GM19395 (cell line): ENCODE measurements at regions not wholly inside any gene's neighbourhood (a gene's known extent, or its start where the extent isn't known, plus 50 kb on each side); places are given as distances from the start of the nearest gene placed in this dataset.
"Not testable (repeated sequence)": the region's sequence is repeated elsewhere in the genome, so short reads cannot be mapped to it uniquely, and the experiment has no call there.

ENCODE experiments used
- ATAC-seq: cut with Tn5 transposase; IDR thresholded peaks from one replicate; pipeline ENCODE4 v1.9.1; 2021; ENCODE audit warnings: mild to moderate bottlenecking, moderate library complexity; ENCODE audit not compliant: unreplicated experiment

GRCh38 chr5:67660149-67660548 lies 463.6 kb upstream of the CD180 start:
- no peak for ATAC-seq

- ATAC-seq, result no peak
These were observed 462.7 kb upstream of the CD180 start for GRCh38 chr5:67659288-67659687.

GRCh38 chr5:67657055-67657454 lies 460.5 kb upstream of the CD180 start:
- ATAC-seq, result no peak

DNA sequence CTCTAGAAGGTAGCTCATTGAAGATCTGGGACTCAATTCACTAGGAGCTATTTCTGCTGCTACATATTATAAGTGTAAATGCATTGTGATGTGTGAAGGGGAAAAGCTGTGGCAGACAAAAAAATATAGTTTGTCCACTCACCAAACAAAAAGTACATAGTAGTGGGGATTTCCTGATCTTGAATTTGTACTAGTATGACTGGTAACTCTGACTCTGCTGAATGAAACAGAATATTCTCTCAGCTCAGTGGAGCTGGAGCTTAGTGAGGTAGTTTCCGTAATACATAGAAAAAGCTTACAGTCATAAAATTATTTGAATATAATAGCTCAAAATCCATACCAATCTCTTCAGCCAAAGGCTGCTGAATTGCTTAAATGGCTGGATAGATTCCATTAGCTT lies 455.6 kb upstream of the CD180 start:
- ATAC-seq, result no peak

GRCh38 chr5:67651180-67651579 lies 454.6 kb upstream of the CD180 start:
- ATAC-seq, result no peak

DNA sequence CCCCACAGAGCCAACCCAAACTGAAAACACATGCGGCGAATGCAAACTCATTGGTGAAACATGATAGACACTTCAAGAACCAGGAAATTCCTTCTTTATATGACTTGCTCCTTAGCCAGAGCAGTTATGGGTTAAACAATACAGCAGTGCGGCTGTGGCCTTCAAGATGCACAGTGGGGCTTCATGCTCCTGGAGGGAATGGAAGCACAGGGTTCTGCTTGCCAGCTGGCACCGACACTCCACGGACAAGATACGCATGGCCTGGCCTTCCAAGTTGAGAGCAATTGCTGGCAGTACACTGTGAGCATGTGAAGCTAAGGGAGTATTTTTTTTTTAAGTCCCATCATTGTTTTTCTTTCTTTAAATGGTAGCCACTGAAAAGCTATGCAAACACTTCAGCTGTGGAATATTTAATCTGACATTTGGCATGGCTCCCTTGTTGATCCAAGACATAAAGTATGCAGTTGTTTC lies 451.6 kb upstream of the CD180 start:
- no peak for ATAC-seq

DNA sequence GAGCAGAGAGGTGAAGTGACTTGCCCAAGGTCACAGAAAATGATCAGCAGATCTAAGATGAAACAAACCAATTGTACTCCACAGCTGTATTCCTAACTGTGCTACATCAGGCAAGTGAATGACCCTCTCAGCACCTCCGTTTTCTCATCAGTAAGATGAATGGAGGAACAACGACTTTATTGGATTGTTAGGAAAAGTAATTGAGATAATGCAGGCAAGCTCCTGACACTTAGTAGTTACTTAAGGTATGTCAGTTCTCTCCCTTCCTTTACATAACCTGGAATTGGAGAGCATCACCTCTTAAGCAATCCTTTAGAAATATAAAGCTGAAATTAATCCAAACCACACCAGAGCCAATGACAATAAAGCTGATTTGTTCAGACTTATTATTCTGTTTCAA lies 451.2 kb upstream of the CD180 start:
- ATAC-seq, result no peak

- no peak for ATAC-seq
These were observed 447.8 kb upstream of the CD180 start for GRCh38 chr5:67644221-67644920.

GRCh38 chr5:67643536-67643935 lies 446.9 kb upstream of the CD180 start:
- no peak for ATAC-seq

DNA sequence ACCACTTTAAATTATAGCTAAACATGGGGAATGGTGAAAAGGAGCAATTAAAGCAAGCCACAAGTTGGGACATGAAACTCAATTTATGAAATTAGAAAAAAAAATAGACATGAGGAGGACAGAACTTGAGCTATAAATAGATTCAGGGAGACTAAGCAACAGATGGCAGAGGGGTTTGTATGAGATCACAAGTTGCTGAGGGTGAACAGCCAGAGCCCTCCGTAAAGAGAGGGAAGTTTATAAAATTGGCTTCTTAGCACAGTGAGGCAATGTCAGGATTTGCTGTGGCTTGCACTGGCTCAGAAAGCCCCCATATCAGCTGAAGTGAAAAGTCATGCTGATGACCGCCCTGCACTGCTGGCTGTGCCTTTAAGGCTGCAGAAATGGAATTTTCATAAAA lies 443.4 kb upstream of the CD180 start:
- ATAC-seq, result no peak

DNA sequence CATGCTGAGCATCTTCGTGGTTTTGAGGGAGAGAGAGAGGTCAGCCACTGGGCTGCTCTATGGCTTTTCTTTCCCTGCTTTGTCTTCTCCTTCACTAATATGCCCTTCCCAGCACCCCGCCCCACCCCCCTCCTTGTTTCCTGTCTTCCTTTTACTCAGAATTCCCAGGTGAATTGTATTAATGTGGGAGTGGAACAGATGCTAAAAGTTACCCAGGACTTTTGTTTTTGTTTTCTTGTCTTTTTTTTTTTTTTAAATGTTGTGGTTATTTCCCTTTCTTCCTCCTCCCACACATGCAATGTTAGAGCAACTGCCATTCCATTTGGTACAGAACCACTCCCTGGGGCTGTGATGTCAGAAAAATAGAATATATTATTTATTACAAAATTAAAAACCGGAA lies 442.7 kb upstream of the CD180 start:
- ATAC-seq, result no peak

DNA sequence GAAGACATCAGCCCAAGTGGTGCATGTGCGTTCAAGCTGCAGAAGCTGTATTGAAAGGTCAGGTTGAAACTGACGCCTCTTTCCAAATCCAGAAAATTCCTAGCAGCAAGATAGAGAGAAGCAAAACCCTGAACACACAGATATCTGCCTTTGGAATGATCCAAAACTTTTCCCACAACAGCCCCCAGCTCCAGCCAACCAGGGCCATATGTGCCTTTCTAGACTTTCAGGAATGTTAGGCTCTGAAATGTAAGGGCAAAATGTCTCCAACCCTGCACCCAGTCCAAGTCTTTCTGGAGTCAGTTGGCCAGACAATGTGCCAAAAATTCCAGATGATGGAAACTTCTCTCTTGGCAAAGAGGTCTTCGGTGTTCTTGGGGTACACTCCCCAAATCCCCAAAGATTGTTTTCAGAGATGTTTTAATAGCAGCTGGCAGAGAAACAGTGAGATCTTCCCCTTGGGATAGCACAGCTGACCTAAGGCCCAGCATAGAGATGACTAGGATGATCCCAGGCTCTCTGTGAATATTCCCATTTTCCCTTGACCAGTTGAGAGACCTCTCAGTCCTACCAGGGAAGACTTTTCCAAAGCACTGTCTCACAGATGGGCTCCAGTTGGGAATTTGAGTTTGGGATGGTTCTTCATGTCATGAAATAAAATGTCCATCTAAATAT lies 440.4 kb upstream of the CD180 start:
- no peak for ATAC-seq

DNA sequence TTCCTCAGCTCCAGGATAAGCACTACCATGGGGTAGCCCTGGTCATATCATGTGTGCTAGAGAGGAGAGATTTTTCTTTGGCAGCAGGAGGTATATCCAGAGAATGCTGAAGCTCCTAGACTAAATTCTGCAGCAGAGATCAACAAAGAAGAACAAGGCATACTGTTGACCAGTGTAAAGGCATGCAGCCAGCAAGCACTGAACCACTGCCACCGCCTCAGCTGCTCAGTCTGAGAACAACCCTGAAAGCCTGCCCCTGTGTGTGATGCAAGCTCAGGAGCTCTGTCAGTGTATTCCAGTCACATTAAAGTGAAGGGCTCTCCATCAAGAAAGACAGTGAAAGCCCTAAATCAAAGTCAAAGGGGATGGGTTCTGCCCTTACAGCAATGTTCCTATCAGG lies 439.5 kb upstream of the CD180 start:
- ATAC-seq, result no peak

DNA sequence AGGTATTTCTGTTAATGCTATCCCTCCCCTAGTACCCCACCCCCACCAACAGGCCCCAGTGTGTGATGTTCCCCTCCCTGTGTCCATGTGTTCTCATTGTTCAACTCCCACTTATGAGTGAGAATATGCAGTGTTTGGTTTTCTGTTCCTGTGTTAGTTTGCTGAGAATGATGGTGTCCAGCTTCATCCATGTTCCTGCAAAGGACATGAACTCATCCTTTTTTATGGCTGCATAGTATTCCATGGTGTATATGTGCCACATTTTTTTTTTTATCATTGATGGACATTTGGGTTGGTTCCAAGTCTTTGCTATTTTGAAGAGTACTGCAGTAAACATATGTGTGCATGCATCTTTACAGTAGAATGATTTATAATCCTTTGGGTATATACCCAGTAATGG lies 430.5 kb upstream of the CD180 start:
- ATAC-seq, result not testable (repeated sequence)

- no peak for ATAC-seq
These were observed 426.5 kb upstream of the CD180 start for GRCh38 chr5:67623078-67623477.

- no peak for ATAC-seq
These were observed 424.1 kb upstream of the CD180 start for GRCh38 chr5:67620424-67621397.

DNA sequence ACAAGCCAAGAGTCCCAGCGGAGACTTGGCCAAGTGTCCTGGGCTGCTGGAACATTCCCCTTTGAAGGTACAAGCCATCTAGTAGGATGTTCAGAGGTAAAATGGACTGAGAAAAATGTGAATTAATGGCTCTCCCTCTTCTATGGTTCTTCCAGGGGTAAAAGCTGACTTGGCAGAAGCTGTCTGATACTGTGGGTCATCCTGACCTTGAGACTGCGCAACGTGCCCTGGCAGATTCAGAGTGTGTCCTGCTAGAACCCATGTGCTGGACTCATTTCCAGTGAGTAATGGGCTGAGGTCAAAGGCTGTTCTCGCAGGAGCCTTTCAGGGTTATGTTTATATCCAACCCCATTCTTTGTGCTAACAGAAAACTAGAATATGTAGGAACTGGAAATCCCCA lies 423.0 kb upstream of the CD180 start:
- no peak for ATAC-seq

DNA sequence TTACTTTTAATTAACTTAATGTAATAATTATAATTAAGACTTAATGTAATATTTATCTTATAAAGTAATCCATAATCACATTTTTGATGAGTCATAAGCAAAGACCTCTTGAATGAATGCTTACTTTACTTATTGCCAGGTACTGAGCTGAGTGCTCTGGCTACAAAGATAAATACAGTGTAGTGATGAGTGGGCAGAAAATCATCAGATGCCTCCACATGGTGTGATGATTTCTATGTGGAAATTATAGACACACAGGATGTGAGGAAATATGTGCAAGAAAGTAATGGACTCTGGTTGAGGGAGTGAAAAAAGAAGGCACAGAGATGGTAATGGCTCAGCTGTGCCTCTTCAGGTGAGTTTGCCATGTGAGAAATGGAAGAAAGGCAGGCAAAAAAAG lies 422.6 kb upstream of the CD180 start:
- ATAC-seq, result no peak

DNA sequence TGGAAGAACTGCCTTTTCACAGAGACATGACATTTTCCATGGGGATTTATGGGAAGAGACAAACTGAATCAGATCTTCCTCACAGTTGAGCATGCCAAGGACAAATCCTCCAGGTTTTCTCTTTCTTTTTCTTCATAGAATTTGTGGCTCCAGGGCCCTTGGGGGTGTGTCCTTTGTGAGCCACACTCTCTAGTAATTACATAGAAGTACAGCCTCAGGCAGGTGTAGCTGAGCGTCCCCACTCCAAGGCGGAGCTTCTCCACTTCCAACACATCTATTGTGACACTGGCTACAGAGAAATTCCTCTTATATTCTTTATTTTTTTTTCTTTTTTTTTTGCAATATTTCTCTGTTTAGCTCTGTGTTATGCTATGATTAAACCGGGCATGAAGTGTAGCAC lies 420.5 kb upstream of the CD180 start:
- ATAC-seq, result no peak

DNA sequence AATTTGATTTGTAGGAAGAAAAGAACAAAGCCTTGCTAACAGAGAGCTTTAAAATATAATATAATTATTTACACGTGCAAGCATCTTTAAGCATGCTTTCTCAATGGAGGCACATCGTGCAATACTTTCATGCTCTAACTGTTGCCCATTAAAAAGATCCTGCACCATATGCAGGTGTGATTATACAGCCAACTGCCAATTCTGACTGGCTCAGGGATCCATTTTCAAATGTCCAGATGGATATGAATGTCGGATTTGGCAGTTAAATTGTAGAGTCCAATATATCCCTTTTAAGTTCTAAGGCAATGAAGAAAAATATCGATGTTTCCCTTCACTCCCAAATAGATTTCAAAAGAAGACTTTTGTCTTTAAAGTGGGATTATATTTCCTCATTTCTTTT lies 416.4 kb upstream of the CD180 start:
- no peak for ATAC-seq

DNA sequence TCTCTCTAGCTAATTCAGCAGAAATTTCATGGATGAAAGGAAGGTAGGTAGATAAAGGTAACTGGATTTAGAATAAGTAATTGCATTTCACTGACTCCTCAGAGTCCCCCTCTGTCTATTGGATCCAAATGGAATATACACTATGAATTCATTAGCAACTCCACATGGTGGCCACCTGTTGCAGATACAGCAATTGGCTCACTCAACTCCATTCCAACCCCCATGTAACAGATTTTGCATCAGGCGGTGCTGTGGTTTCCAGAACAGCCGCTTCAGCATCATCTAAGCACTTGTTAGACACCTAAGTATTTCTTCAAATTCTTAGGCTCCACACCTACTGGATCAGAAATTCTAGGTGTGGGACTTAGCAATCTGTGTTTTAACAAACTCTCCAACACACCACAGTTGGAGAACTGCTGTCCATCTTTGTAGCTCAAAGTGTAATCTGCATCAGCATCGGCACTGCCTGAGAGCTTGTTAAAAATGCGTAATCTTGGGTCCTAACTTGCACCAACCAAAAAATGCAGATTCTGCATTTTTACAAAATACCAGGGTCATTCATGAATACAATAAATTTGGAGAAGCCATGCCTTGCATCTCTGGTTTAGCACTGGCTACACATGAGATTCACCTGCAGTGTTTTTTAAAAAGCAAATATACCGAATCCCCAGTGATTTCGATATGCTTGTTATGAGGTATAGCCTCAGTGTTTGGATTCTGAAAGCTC lies 413.8 kb upstream of the CD180 start:
- no peak for ATAC-seq
